Heart left ventricle (tissue), 13 donors: ENCODE measurements at regions not wholly inside any gene's neighbourhood (a gene's known extent, or its start where the extent isn't known, plus 50 kb on each side); places are given as distances from the start of the nearest gene placed in this dataset.

Experiments
- CTCF ChIP-seq, 12 donors: fragments of 200-600 bp; sonication (generic) in 4 of 12; IDR thresholded peaks; one replicate each; pipeline versions ENCODE4 v1.5.0 to v1.8.0; 2018 to 2022; ENCODE audit warnings: antibody characterized with exemption in 12 of 12, mild to moderate bottlenecking in 5 of 12
- POLR2A ChIP-seq, 2 donors: fragments of 450-650 bp; IDR thresholded peaks; one replicate each; pipeline ENCODE4 v1.6.1; 2017; ENCODE audit warnings: antibody characterized with exemption in 2 of 2, mild to moderate bottlenecking in 2 of 2, moderate library complexity in 2 of 2
- donor health status: ischemic (EF 13 %, LVEDD 7.1; RV severe dilation, severe dysfunction).
- donor health status: DM: no; HTN: yes; CAD: no.
- donor health status: DM: no; HTN: no; CAD: no.
- donor health status: ischemic (EF 25% LVEDD 6.9; RV normal size, moderate dysfunction).
- donor health status: ischemic (EF 25% LVEDD 5.7; RV mildly dilated, moderate dysfunction).
- donor health status: ischemic (EF 35%, LVEDD 5.7; RV mildly dilated, moderate dysfunction).
- donor health status: nonischemic (EF 11% LVEDD 7.7; RV severe dilation, severe dysfunction).
- donor health status: DM: yes; HTN: yes; CAD: no.
- donor health status: PGD.
- donor health status: ischemic (EF 29% LVEDD 5.4; RV normal size, mild dysfunction).
- donor health status: nonischemic (EF 23%, LVEDD 6.1; RV moderate dilation, normal function).

GRCh38 chr2:150977296-150977695 is 284.4 kb downstream of the RBM43 start:
- TF ChIP-seq CTCF (IDR thresholded peaks at IDR 0.05) (no peak), POLR2A (IDR thresholded peaks at IDR 0.05) (no peak)
